ENCODE measurements at regions not wholly inside any gene's neighbourhood (a gene's known extent, or its start where the extent isn't known, plus 50 kb on each side); places are given as distances from the start of the nearest gene placed in this dataset.

GRCh38 chr3:24596626-24597025, 102.0 kb upstream of the THRB start:
- DNase-seq (ENCODE audit: low spot score), result no peak

DNA sequence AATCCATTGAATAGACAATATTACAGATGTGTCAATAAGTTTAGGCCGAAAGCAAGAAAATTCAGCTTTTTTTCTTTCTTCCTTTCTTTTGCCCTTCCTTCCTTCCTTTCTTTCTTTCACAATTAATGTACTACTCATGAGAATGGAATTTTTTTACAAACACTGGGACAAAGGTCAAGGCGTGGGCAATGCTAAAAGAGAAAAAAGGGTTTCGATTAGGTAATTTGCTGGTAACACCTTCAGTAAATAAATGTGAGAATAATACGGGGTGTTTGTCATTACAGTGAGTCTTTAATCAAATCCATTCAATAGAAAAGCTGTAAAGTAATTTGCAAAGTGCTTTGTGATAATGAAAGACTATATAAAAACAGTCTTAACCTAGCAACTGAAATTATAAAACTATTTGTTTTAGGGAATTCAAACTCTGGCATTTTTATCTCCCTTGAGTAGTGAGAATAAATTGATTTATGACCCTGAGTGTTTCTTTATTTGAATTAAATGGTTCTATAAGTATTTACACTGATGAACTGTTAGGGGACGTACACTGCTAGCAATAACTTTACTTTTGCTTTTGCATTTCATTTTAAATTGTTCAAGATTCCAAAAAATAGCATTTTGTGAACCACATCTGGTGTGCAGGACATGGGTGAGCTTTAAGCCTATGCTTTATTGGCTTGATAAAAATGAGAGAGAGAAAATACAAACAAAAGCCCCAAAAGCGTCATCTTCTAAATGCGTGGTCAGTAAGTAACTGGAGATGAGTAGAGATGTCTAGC, 104.2 kb upstream of the THRB start:
- no peak for DNase-seq (ENCODE audit: low spot score)

DNA sequence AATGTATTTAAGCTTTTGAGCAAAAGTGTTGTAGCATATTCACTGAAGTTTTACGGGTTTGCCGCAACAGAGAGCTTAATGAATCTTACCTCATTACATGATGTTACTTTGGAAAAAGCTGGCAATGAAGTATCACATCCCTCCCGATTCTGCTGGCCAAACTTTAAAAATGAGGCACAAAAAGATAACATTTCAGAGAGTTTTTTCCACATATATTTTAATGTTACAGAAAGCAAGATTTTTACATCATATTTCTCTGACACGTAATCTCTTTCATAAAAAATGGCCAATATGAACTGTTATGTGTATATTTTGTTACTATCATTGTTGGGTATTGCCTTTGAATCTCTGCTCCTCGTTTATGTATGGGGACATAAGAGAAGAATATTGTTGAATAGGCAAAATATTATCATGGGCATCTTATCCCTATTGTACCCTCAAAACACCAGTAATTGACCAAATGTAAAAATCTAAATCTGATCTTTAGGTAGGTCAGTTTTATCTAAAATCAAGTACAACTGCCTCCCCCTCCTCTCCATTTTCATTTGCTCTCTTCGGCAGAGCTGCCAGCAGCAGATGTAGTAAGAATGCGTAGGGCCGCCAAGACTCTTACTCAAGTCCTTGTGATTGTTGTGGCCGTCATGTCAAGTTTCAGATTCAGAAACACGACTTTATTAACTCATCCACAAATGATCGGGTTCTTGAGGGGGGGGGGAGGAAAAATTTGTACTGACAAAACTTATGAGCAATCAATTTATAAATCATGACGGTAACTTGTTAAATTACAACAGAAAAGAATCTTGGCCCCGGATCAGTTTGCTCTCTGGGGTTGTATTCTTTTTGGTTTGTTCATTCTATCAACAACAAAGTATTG, 106.7 kb upstream of the THRB start:
- DNase-seq (ENCODE audit: low spot score), result no peak

DNA sequence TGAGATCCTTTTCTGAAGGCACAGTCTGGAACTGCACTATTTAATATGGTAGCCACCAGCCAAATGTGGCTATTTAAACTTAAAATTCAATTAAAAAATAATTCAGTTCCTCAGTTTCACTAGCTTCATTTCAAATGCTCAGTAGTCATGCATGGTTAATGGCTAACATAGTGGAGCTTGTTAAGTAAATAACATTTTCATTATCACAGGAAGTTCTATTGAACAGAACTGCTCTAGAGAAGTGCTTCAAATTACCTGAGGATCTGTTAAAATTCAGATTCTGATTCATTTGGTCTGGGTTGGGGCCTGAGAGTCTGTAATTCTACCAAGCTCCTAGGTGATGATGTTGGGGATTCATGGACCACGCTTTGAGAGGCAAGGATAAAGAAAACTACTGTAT, 109.6 kb upstream of the THRB start:
- DNase-seq (ENCODE audit: low spot score), result no peak

DNA sequence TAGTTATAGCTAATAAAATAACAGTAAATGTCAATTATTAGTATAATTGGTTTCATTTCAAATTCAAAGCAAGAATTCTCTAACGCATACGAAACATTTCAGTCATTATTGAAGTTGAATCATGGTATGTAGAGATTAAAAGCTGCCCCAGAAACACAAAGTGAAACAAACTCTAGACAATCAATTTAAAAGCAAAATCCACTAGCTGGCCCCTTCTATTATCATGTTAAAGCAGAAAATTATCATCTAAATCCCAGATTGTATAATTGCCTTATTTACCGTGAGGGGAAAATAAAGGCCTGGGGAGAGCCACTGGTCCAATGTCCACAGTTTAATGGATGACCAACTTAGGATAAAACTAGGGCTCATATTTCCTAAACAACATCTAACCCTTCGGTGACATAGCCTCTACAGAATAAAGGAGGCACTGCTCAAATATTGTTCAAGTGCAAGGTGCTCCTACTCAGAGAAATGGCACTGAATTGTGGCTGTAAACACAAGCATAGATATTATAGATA, 110.9 kb upstream of the THRB start:
- no peak for DNase-seq (ENCODE audit: low spot score)

GRCh38 chr3:24607281-24607680, 112.6 kb upstream of the THRB start:
- no peak for DNase-seq (ENCODE audit: low spot score)

GRCh38 chr3:24608701-24609390, 114.2 kb upstream of the THRB start:
- DNase-seq (ENCODE audit: low spot score), result no peak

- no peak for DNase-seq (ENCODE audit: low spot score)
These were observed 119.7 kb upstream of the THRB start for GRCh38 chr3:24614359-24614758.

GRCh38 chr3:24615177-24615576, 120.5 kb upstream of the THRB start:
- DNase-seq (ENCODE audit: low spot score), result no peak

- DNase-seq (ENCODE audit: low spot score), result no peak
These were observed 121.6 kb upstream of the THRB start for GRCh38 chr3:24616110-24616829.

DNA sequence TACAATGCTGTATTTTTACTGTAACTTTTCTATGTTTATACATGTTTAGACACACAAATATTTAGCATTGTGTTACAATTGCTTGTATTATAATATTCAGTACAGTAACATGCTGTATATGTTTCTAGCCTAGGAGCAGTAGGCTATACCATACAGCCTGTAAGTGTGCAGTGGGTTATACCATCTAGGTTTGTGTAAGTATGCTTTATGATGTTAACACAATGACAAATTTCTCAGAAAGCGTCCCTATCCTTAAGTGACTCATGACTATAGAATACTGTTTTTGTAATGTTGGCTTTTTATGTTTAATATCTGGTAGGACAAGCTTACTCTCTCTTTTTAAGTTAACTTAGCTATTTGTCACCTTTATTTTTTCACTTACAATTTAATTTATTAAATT, 127.5 kb upstream of the THRB start:
- no peak for DNase-seq (ENCODE audit: low spot score)

GRCh38 chr3:24622696-24623225, 128.1 kb upstream of the THRB start:
- no peak for DNase-seq (ENCODE audit: low spot score)

DNA sequence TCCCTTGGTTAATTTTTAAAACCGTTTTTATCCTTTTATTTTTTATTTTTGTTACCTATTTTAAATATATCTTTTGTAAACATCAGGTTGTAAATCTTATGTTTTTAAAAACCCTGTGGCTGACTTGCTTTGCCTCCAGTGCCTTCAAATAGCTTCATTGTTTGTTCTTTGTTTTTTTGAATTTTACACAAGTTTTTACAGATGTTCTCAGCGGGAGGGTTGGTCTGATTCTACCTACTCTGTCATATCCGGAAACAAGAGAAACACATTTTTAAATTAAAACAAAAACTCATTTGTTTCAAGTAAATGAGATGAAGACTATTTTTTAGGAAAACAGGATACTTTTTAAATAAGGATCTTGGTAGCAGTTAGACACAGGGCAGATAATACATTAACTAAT, 129.0 kb upstream of the THRB start:
- DNase-seq (ENCODE audit: low spot score), result no peak

DNA sequence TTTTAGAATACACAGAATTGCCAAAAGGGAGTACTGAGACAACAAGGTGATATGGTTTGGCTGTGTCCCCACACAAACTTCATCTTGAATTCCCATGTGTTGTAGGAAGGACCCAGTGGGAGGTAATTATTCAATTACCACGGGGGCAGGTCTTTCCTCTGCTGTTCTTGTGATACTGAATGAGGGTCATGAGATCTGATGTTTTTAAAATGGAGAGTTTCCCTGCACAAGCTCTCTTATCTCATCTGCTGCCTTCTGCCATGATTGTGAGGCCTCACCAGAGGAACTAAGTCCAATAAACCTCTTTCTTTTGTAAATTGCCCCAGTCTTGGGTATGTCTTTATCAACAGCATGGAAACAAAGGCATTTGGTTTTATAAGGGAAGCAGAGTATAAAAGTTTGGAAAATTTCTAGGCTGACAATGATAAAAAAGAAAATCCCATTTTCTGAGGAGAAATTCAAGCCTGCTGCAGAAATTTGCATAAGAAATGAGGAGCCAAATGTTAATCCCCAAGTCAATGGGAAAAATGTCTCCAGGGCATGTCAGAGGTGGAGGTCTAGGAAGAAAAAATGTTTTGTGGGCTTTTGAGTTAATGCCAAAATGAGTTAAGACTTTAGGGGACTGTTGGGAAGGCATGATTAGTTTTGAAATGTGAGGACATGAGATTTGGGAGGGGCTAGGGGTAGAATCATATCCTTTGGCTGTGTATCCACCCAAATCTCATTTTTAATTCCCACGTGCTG, 130.5 kb upstream of the THRB start:
- no peak for DNase-seq (ENCODE audit: low spot score)

DNA sequence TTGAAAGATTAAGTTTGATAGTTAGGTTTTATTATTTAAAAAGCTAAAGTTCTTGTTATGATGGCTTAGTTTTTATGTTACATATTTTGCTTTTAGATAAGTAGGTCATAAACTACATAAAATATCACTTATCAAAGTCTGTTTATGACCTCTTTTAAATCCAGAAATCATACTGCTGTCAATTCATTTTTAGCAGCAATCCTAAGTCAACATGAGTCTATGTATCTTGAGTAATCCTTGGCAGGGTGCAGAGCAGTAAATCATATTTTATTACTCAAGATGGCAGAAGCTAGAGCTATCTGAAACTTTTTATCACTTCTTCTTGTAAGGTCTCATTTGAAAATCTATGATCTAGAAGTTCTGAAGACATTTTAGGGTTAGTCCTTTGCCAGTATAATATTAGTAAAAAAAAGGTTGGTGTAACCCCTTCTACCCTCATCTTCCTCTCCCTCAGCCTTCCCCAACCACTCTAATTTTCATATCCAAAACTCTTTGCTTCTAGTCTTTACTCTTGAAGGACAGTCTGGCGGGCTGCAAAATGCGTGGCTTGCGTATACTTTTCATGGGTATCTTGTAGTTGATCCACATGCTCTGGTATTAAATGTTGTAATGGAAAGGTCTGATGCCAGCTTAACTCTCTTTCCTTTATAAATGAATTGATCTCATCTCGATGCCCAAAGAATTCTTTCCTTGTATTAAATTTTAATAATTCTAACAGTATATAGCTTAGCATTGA, 134.0 kb upstream of the THRB start:
- no peak for DNase-seq (ENCODE audit: low spot score)

DNA sequence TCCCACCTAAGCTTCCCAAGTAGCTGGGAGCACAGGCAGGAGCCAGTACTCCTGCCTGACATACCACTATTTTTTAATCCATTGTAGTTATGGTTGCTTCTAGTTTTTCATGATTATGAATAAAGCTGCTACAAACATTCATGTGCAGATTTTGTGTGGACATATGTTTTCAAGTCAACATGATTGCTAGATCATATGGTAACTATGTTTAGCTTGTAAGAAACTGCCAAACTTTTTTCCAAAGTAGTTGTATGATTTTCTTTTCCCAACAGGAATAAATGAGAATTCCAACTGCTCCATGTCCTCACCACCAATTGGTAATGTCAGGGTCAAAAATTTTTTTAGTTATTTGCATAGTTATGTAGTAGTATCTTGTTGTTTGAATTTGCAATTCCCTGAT, 136.8 kb upstream of the THRB start:
- DNase-seq (ENCODE audit: low spot score), result no peak

GRCh38 chr3:24639061-24639460, 144.4 kb upstream of the THRB start:
- no peak for DNase-seq (ENCODE audit: low spot score)

GRCh38 chr3:24639481-24640329, 145.1 kb upstream of the THRB start:
- no peak for DNase-seq (ENCODE audit: low spot score)

- peak; percentile 15 for DNase-seq (ENCODE audit: low spot score)
These were observed 145.8 kb upstream of the THRB start for GRCh38 chr3:24640330-24640877.
